Gastrocnemius medialis (tissue), 4 donors: ENCODE measurements at regions not wholly inside any gene's neighbourhood (a gene's known extent, or its start where the extent isn't known, plus 50 kb on each side); places are given as distances from the start of the nearest gene placed in this dataset.

ENCODE experiments used
- POLR2A ChIP-seq, 2 donors: fragments of 450-650 bp; IDR thresholded peaks; one replicate each; pipeline ENCODE4 v1.6.1; 2017; ENCODE audit warnings: antibody characterized with exemption in 2 of 2, mild to moderate bottlenecking in 2 of 2, moderate library complexity in 2 of 2
- TF ChIP-seq, protein P1 (sequence below), 5 experiments: fragments of 450-650 bp in 3 of 5; fragments of 200-600 bp in 2 of 5; sonication (generic) in 2 of 5; IDR thresholded peaks in 4 of 5; conservative IDR thresholded peaks in 1 of 5; 1 replicate in 4 of 5; 2 replicates in 1 of 5; pipeline ENCODE4 v1.5.1; 2016 to 2019; ENCODE audit warnings: antibody characterized with exemption in 5 of 5, mild to moderate bottlenecking in 3 of 5, moderate library complexity in 3 of 5

GRCh38 chr6:119874381-119874780, 524.8 kb upstream of the MAN1A1 start:
- TF ChIP-seq POLR2A (IDR thresholded peaks at IDR 0.05): no peak
- TF ChIP-seq, protein P1, sequence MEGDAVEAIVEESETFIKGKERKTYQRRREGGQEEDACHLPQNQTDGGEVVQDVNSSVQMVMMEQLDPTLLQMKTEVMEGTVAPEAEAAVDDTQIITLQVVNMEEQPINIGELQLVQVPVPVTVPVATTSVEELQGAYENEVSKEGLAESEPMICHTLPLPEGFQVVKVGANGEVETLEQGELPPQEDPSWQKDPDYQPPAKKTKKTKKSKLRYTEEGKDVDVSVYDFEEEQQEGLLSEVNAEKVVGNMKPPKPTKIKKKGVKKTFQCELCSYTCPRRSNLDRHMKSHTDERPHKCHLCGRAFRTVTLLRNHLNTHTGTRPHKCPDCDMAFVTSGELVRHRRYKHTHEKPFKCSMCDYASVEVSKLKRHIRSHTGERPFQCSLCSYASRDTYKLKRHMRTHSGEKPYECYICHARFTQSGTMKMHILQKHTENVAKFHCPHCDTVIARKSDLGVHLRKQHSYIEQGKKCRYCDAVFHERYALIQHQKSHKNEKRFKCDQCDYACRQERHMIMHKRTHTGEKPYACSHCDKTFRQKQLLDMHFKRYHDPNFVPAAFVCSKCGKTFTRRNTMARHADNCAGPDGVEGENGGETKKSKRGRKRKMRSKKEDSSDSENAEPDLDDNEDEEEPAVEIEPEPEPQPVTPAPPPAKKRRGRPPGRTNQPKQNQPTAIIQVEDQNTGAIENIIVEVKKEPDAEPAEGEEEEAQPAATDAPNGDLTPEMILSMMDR (IDR thresholded peaks at IDR 0.05 in 4 of 5, conservative IDR thresholded peaks at IDR 0.05 in 1 of 5): no peak
